ENCODE measurements at regions not wholly inside any gene's neighbourhood (a gene's known extent, or its start where the extent isn't known, plus 50 kb on each side); places are given as distances from the start of the nearest gene placed in this dataset.

GRCh38 chr12:63223128-63223527, 72.1 kb upstream of the AVPR1A start:
- TF ChIP-seq CTCF (IDR thresholded peaks at IDR 0.05) (no peak), POLR2A (IDR thresholded peaks at IDR 0.05) (no peak), EP300 (IDR thresholded peaks at IDR 0.05) (no peak)
